ENCODE measurements at regions not wholly inside any gene's neighbourhood (a gene's known extent, or its start where the extent isn't known, plus 50 kb on each side); places are given as distances from the start of the nearest gene placed in this dataset.
"Not testable (repeated sequence)": the region's sequence is repeated elsewhere in the genome, so short reads cannot be mapped to it uniquely, and the experiment has no call there.

- H3K27me3 Mint-ChIP-seq (ENCODE audit: low read depth), result peaks cover 27% of the 10 kb centered on the region
- TF ChIP-seq, protein P1, sequence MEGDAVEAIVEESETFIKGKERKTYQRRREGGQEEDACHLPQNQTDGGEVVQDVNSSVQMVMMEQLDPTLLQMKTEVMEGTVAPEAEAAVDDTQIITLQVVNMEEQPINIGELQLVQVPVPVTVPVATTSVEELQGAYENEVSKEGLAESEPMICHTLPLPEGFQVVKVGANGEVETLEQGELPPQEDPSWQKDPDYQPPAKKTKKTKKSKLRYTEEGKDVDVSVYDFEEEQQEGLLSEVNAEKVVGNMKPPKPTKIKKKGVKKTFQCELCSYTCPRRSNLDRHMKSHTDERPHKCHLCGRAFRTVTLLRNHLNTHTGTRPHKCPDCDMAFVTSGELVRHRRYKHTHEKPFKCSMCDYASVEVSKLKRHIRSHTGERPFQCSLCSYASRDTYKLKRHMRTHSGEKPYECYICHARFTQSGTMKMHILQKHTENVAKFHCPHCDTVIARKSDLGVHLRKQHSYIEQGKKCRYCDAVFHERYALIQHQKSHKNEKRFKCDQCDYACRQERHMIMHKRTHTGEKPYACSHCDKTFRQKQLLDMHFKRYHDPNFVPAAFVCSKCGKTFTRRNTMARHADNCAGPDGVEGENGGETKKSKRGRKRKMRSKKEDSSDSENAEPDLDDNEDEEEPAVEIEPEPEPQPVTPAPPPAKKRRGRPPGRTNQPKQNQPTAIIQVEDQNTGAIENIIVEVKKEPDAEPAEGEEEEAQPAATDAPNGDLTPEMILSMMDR (IDR thresholded peaks at IDR 0.05; ENCODE audit: unreplicated experiment), result no peak
- H3K36me3 Mint-ChIP-seq, result no peaks in the 10 kb centered on the region
- H3K4me3 Mint-ChIP-seq, result no peak overlapping the region
- peaks cover 8% of the 10 kb centered on the region for H3K4me1 Mint-ChIP-seq
- no peak overlapping the region for H3K27ac Mint-ChIP-seq
- H3K9me3 Mint-ChIP-seq, result no peaks in the 10 kb centered on the region
- DNase-seq (ENCODE audit: low spot score in 2 of 2, unreplicated experiment in 2 of 2), result no peak
These were observed 74.3 kb upstream of the NPAS2 start for GRCh38 chr2:100745604-100746003.

DNA sequence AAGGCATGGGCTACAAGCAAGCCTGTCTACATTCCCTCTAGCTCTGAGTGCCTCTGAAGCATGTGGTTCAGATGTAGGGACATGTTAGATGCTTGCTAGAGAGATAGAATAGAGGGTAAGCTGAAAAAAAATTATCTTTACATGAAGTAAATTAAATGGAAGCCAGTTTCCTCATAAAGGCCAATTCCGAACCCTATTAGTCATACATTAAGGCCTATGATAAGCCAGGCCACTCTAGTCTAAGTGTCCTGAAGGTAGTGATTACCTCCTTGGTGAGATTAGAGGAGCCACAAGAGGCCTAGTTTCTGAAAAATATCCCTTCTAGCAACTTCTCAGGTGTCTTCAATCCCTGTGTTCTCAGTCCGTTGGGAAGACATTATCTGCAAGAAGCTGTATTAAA lies 72.4 kb upstream of the NPAS2 start:
- Mint-ChIP-seq H3K4me1 (peaks cover 3% of the 10 kb centered on the region), H3K9me3 (no peaks in the 10 kb centered on the region), H3K27me3 (ENCODE audit: low read depth) (peaks cover 32% of the 10 kb centered on the region), H3K27ac (no peak overlapping the region), H3K4me3 (no peak overlapping the region), H3K36me3 (no peaks in the 10 kb centered on the region)
- no peak for DNase-seq (ENCODE audit: low spot score in 2 of 2, unreplicated experiment in 2 of 2)
- TF ChIP-seq, protein P1 (IDR thresholded peaks at IDR 0.05; ENCODE audit: unreplicated experiment), result no peak

DNA sequence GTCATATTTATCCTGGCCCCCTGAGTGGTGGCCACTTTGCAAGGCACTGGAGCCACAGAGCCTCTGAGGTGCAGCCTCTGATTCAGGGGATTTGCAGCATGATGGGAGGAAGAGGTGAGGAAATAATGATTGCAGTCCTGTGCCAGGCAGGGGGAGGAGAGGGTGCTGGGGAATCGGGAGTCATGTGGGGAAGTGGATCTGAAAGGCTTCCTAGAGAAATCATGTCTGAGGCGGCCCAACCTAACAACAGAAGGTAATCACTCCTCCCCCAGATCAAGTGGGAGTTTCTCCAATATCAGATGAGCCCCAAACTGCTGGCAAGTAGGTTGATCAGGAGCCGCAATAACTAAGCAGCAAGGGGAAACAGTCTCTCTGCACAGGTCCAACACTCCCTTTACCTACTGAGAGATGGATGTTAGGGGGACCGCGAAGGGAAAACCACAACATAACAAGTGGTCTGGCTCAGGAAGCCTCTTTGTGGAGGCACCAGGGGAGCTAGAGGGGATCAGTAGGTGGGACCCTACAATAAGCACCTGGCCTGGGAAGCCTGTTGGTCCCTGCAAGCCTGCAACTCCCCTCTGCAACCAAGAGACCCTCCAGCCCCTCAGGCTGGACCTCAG lies 71.8 kb upstream of the NPAS2 start:
- peaks cover 36% of the 10 kb centered on the region for H3K27me3 Mint-ChIP-seq (ENCODE audit: low read depth)
- H3K36me3 Mint-ChIP-seq, result no peaks in the 10 kb centered on the region
- H3K4me1 Mint-ChIP-seq, result peaks cover under 1% of the 10 kb centered on the region
- DNase-seq (ENCODE audit: low spot score in 2 of 2, unreplicated experiment in 2 of 2), result no peak
- no peak overlapping the region for H3K4me3 Mint-ChIP-seq
- TF ChIP-seq, protein P1 (IDR thresholded peaks at IDR 0.05; ENCODE audit: unreplicated experiment), result no peak
- H3K27ac Mint-ChIP-seq, result no peak overlapping the region
- H3K9me3 Mint-ChIP-seq, result no peaks in the 10 kb centered on the region

DNA sequence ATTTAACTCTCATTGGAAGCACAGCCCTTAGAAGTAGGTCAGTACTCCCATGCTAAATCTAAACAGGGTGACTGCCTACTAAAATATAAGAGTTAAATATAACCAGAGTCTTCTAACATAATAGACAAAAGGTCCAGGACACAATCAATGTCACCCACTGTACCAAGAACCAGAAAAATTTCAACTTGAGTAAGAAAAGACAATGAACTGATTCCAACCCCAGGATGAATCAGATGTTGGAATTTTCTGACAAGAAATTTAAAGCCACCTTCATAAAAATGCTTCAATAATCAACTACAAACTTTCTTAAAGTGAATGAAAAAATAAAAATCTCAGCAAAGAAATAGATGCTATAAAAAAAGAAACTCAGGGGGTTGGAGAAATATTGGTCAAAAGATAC lies 71.3 kb upstream of the NPAS2 start:
- TF ChIP-seq, protein P1 (IDR thresholded peaks at IDR 0.05; ENCODE audit: unreplicated experiment), result no peak
- H3K27ac Mint-ChIP-seq, result no peak overlapping the region
- H3K4me1 Mint-ChIP-seq, result no peaks in the 10 kb centered on the region
- no peak for DNase-seq (ENCODE audit: low spot score in 2 of 2, unreplicated experiment in 2 of 2)
- no peaks in the 10 kb centered on the region for H3K9me3 Mint-ChIP-seq
- no peak overlapping the region for H3K4me3 Mint-ChIP-seq
- no peaks in the 10 kb centered on the region for H3K36me3 Mint-ChIP-seq
- H3K27me3 Mint-ChIP-seq (ENCODE audit: low read depth), result peaks cover 41% of the 10 kb centered on the region

DNA sequence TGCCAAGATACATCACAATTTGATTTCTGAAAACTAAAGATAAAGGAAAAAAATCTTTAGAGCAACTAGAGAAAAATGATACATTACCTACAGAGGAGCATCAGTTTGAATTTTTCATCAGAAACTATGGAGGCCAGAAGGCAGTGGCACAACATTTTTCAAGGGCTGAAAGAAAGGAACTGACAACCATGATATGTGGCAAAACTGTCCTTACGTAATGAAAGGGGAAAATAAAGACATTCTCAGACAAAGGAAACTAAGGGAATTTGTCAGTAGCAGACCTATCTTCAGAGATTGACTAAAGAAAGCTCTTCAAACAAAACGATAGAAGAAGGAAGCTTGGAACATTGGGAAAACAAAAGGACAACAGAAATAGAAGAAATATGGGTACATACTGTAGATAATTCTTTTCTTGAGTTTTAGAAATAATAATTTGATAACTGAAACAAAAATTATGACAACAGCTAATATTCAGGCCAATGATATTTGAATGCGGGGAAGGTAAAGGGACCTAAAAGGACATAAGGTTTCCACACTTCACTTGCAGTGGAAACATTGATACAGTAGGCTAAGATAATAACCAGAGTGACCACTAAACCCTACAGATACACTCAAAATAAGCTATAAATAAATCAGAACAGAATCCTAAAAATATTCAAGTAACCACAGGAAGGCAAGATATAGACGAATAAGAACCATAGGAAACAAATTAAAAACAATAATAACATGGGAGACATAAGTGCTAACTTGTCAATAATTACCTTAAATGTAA lies 70.0 kb upstream of the NPAS2 start:
- TF ChIP-seq, protein P1 (IDR thresholded peaks at IDR 0.05; ENCODE audit: unreplicated experiment), result no peak
- Mint-ChIP-seq H3K9me3 (no peaks in the 10 kb centered on the region), H3K4me1 (no peaks in the 10 kb centered on the region), H3K36me3 (no peaks in the 10 kb centered on the region), H3K27ac (no peak overlapping the region), H3K27me3 (ENCODE audit: low read depth) (peaks cover 48% of the 10 kb centered on the region), H3K4me3 (no peak overlapping the region)
- DNase-seq (ENCODE audit: low spot score in 2 of 2, unreplicated experiment in 2 of 2), result no peak

DNA sequence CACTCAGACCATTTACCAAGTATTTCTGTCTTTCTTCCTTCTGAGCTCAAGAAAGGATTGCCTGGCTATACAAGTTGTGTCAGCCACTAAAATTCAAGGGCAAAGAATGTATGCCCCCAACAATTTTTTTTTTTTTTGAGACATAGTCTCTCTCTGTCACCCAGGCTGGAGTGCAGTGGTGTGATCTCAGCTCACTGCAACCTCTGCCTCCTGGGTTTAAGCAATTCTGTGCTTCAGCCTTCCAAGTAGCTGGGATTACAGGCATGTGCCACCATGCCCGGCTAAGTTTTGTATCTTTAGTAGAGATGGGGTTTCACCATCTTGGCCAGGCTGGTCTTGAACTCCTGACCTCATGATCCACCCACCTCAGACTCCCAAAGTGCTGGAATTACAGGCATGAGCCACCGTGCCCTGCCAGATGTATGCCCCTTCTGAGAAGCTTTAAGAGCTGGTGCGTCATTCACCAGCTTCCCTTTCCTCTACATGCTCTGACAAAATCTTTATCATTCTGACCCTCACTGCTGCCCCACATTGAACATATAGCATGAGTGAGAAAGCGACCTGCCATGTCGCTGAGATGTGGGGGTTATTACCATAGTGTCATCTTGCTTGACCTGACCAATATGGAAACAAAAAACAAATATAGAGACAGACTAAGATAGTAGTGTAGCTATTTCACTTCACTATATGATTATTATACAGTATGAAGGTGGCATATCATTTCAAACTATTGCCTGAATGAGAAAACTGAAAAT lies 67.9 kb upstream of the NPAS2 start:
- not testable (repeated sequence) for H3K27ac Mint-ChIP-seq; H3K4me1 Mint-ChIP-seq; H3K36me3 Mint-ChIP-seq; H3K9me3 Mint-ChIP-seq; DNase-seq (ENCODE audit: low spot score in 2 of 2, unreplicated experiment in 2 of 2); H3K4me3 Mint-ChIP-seq
- peaks cover 61% of the 10 kb centered on the region for H3K27me3 Mint-ChIP-seq (ENCODE audit: low read depth)
